OCI-LY7 (cell line): ENCODE measurements at regions not wholly inside any gene's neighbourhood (a gene's known extent, or its start where the extent isn't known, plus 50 kb on each side); places are given as distances from the start of the nearest gene placed in this dataset.
A peak's percentile ranks its signal among the peaks of the same experiment; 100 is the strongest.

Source experiments
- BruUV-seq: library from RNA; stranded (reverse); fragments of 400-500 nt; replicated peaks from 2 replicates; lab custom pipeline; 2021; lab: Mats Ljungman, UMichigan
- CTCF ChIA-PET: fragments of 300-600 bp; sonication (Branson Sonifier 250); formaldehyde crosslinking; loops from one replicate; lab custom pipeline; 2022; ENCODE audit warnings: antibody characterized with exemption; ENCODE audit not compliant: unreplicated experiment; lab: Charles Lee
- POLR2A ChIA-PET: fragments of 300-600 bp; sonication (Branson Sonifier 250); formaldehyde crosslinking; loops from one replicate; lab custom pipeline; 2022; ENCODE audit warnings: antibody characterized with exemption; lab: Charles Lee
- DNase-seq: peaks from one replicate; pipeline ENCODE4 v3.0.0-alpha.2; 2015; ENCODE audit warnings: low spot score
- H2AFZ ChIP-seq: fragments of 200-600 bp; sonication (generic), shearing (Covaris generic); 2 replicates; pipeline ENCODE4 v1.6.1; 2014; ENCODE audit warnings: mild to moderate bottlenecking, antibody characterized with exemption, low read length, moderate library complexity
- H3K27ac ChIP-seq: fragments of 200-600 bp; sonication (generic); 2 replicates; pipeline ENCODE4 v1.5.1; 2014; ENCODE audit warnings: mixed run types, low read depth, mild to moderate bottlenecking, moderate library complexity, low read length, inconsistent platforms; ENCODE audit not compliant: poor library complexity, severe bottlenecking
- H3K36me3 ChIP-seq: fragments of 200-600 bp; sonication (generic); 2 replicates; pipeline ENCODE4 v1.6.1; 2014; ENCODE audit warnings: mild to moderate bottlenecking, antibody characterized with exemption, low read length, moderate library complexity, mixed read lengths; ENCODE audit not compliant: insufficient read depth
- H3K4me1 ChIP-seq: fragments of 200-600 bp; sonication (generic); 2 replicates; pipeline ENCODE4 v1.5.1; 2014; ENCODE audit warnings: mild to moderate bottlenecking, low read length; ENCODE audit not compliant: insufficient read depth, poor library complexity, severe bottlenecking
- H3K4me2 ChIP-seq: fragments of 200-600 bp; sonication (generic); 2 replicates; pipeline ENCODE4 v1.6.1; 2014; ENCODE audit warnings: mild to moderate bottlenecking, low read length
- H3K4me3 ChIP-seq: fragments of 200-600 bp; sonication (generic); 2 replicates; pipeline ENCODE4 v1.5.1; 2014; ENCODE audit warnings: mild to moderate bottlenecking, low read depth, low read length; ENCODE audit not compliant: poor library complexity, severe bottlenecking
- H3K79me2 ChIP-seq: fragments of 200-600 bp; sonication (generic); 2 replicates; pipeline ENCODE4 v1.6.1; 2016; ENCODE audit warnings: low read depth, mild to moderate bottlenecking, low read length, moderate library complexity, mixed read lengths; ENCODE audit not compliant: insufficient read depth
- H3K9me2 ChIP-seq: fragments of 200-600 bp; sonication (generic); 2 replicates; pipeline ENCODE4 v1.6.1; 2016; ENCODE audit warnings: mild to moderate bottlenecking, low read length, mixed read lengths; ENCODE audit not compliant: insufficient read depth
- H3K9me3 ChIP-seq: fragments of 200-600 bp; sonication (generic); 2 replicates; pipeline ENCODE4 v1.6.1; 2014; ENCODE audit warnings: mild to moderate bottlenecking, mixed run types, low read length, mixed read lengths
- H4K20me1 ChIP-seq: fragments of 200-600 bp; sonication (generic); 2 replicates; pipeline ENCODE4 v1.6.1; 2014; ENCODE audit warnings: mild to moderate bottlenecking, antibody characterized with exemption, low read length, moderate library complexity, mixed read lengths; ENCODE audit not compliant: insufficient read depth
- EZH2phosphoT487 ChIP-seq: fragments of 200-600 bp; sonication (generic); IDR thresholded peaks from 2 replicates; pipeline ENCODE4 v1.6.1; 2018; ENCODE audit warnings: low read depth, borderline replicate concordance, mild to moderate bottlenecking, mixed run types, antibody characterized with exemption, low read length, moderate library complexity, mixed read lengths
- intact Hi-C: fragments of 100-400 bp; cut with micrococcal nuclease; formaldehyde crosslinking; loops from one replicate; pipeline ENCODE4 v1.10.0; 2022; ENCODE audit not compliant: unreplicated experiment
- TF ChIP-seq, protein P1 (sequence below): fragments of 200-600 bp; sonication (generic); conservative IDR thresholded peaks from 2 replicates; pipeline ENCODE4 v1.5.1; 2014; ENCODE audit warnings: mild to moderate bottlenecking, antibody characterized with exemption, low read length, moderate library complexity, mixed read lengths

DNA sequence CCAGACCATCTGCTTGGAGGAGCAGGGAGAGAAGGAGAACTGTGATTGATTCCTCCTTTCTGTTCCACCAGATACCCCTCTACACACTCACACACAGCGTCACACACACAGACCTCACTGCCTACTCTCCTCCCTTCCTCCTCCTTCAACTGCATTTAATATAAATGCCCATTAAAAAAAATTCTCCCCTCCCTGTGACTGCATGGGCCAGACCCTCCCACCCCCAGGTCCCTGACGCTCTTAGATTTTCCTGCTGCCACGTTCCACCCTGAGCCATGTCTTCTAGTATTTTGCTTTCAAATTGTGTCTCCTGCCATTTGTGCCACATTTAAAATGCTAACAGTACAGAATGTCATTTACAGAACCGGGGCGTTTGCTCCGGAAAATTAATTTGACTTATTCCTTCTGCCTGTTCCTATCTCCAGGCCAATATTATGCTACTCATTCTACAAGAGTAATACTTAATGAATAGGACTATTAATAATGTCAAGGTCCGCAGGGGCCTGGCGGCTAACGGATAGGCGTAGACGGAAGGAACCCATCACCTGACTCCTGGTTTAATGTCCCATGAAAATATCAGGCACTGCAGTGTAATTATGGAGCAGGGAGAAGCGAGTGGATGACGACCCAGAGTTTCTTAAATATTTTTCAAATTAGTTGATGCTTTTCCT is 100.2 kb downstream of the MRM1 start:
- POLR2A ChIA-PET: no interaction called here
- no peaks in the 10 kb centered on the region for H4K20me1 ChIP-seq
- intact Hi-C loops: no loop called here

DNA sequence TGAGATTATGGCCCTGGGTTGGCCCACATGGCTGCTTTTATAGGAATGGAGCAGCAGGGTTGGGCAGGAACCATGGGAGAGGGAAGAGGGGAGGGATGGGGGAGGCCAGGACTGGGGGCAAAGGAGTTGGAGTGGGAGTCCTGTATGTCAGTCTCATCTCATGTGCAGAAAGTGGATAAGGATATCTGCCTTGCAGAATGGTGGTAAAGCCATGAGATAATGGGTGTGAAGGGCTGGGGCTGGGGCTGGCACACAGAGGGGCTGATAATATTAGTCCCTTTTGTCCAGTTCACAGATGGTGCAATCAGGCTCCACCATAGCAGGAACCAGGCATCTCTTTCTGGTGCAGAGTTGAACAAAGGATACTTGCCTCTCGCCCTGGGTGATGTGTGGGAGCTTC is 101.3 kb downstream of the MRM1 start:
- no peaks in the 10 kb centered on the region for H3K9me3 ChIP-seq
- no peaks in the 10 kb centered on the region for H4K20me1 ChIP-seq
- H3K79me2 ChIP-seq: no peaks in the 10 kb centered on the region
- no peaks in the 10 kb centered on the region for H3K9me2 ChIP-seq
- H3K36me3 ChIP-seq: no peaks in the 10 kb centered on the region
- H3K27ac ChIP-seq: no peak overlapping the region
- no peak for TF ChIP-seq EZH2phosphoT487
- TF ChIP-seq, protein P1, sequence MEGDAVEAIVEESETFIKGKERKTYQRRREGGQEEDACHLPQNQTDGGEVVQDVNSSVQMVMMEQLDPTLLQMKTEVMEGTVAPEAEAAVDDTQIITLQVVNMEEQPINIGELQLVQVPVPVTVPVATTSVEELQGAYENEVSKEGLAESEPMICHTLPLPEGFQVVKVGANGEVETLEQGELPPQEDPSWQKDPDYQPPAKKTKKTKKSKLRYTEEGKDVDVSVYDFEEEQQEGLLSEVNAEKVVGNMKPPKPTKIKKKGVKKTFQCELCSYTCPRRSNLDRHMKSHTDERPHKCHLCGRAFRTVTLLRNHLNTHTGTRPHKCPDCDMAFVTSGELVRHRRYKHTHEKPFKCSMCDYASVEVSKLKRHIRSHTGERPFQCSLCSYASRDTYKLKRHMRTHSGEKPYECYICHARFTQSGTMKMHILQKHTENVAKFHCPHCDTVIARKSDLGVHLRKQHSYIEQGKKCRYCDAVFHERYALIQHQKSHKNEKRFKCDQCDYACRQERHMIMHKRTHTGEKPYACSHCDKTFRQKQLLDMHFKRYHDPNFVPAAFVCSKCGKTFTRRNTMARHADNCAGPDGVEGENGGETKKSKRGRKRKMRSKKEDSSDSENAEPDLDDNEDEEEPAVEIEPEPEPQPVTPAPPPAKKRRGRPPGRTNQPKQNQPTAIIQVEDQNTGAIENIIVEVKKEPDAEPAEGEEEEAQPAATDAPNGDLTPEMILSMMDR: no peak
- H2AFZ ChIP-seq: no peak overlapping the region
- no peak for DNase-seq
- ChIA-PET POLR2A (no interaction called here), CTCF (no interaction called here)
- intact Hi-C loops: no loop called here
- no peak overlapping the region for H3K4me2 ChIP-seq
- BruUV-seq: no TSS peak
- H3K4me3 ChIP-seq: no peak overlapping the region
- no peaks in the 10 kb centered on the region for H3K4me1 ChIP-seq

More for the DNA sequence above, 100.2 kb downstream of the MRM1 start:
- no peak for TF ChIP-seq EZH2phosphoT487
- TF ChIP-seq, protein P1: no peak
- DNase-seq: no peak
- Histone ChIP-seq H3K9me3 (no peaks in the 10 kb centered on the region), H3K4me1 (no peaks in the 10 kb centered on the region), H3K4me2 (no peak overlapping the region), H3K27ac (no peak overlapping the region), H3K79me2 (no peaks in the 10 kb centered on the region), H3K9me2 (no peaks in the 10 kb centered on the region), H3K36me3 (no peaks in the 10 kb centered on the region), H3K4me3 (no peak overlapping the region), H2AFZ (no peak overlapping the region)
- CTCF ChIA-PET: no interaction called here
- BruUV-seq: no TSS peak

DNA sequence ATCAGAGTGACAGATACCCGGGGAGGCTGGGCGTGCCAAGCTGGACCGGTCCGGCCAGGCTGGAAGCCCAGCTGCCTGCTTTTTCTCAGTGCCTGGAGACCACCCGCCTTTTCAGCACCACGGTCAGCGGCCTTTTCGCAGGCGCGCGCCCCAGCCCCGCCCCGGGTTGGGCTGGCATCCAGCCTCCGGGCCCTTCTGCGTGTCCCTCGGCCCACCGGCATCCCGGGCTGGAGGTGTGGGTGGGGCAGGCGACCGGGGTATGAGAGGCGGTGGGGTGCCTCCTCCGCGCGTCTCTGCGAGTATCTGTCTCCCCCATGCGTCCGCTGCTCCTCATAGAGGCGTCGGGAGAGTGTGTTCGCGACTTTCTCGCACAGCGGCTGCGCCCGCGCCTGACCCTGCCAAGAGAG is 102.5 kb downstream of the MRM1 start:
- Histone ChIP-seq H3K79me2 (no peaks in the 10 kb centered on the region), H3K9me3 (no peaks in the 10 kb centered on the region), H4K20me1 (no peaks in the 10 kb centered on the region), H3K27ac (no peak overlapping the region), H2AFZ (no peak overlapping the region), H3K4me3 (no peak overlapping the region), H3K9me2 (no peaks in the 10 kb centered on the region), H3K4me2 (no peak overlapping the region), H3K36me3 (no peaks in the 10 kb centered on the region), H3K4me1 (no peaks in the 10 kb centered on the region)
- BruUV-seq: no TSS peak
- DNase-seq: peak; percentile 5
- CTCF ChIA-PET: no interaction called here
- intact Hi-C loops: no loop called here
- POLR2A ChIA-PET: no interaction called here
- no peak for TF ChIP-seq EZH2phosphoT487
- TF ChIP-seq, protein P1: no peak
